ENCODE measurements at regions not wholly inside any gene's neighbourhood (a gene's known extent, or its start where the extent isn't known, plus 50 kb on each side); places are given as distances from the start of the nearest gene placed in this dataset.
A peak's percentile ranks its signal among the peaks of the same experiment; 100 is the strongest.

DNA sequence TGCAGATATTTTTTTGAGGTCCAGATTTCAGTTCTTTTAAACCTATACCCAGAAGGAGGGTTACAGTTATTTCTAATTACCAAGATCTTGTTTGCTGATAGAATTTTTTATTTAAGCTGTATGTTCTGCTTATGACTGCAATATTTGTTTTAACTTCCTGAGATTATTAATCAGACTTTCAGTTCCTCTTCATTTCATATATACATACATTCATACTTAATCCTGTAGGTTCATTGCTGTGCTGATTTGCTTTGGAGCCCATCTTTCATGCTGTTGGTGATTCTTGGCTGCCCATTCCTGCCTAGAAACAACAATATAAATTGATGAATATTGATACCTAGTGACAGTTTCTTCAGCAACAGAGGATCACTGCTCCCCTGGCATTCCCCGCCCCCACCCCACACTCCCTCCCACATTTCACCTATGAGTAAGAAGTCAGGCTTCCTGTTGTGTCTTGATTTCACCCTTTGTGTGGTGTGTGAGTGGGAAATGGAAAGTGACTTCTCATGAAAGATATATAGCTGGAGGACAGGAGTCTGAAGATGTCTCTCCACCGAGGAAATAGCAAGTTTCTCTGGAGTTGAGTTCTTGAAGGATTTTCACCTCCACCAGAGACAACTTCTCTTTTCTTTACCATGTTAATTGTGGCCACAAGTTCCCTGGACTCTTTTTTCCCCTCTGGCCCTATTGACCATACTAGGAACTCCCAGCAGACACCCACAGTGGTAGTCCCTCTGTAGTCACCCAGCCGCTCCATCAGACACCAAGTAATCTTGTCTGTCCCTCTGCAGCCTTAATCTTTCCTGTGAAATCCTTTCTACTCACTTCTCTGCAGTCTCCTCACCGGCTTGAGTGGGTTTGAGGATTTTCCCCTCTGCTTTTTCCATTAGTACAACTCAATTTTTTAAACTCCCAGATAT lies 118.4 kb downstream of the ASB9 start:
- Mint-ChIP-seq H3K27ac (peak overlapping the region; percentile 49), H3K4me3 (no peak overlapping the region), H3K36me3 (ENCODE audit: low read depth) (no peaks in the 10 kb centered on the region), H3K9me3 (no peaks in the 10 kb centered on the region), H3K27me3 (no peaks in the 10 kb centered on the region), H3K4me1 (ENCODE audit: low read depth) (peaks cover 19% of the 10 kb centered on the region)
- ChIA-PET POLR2A (no interaction called here), CTCF (interaction anchor here (0.7 kb wide), 1 partner anchor 8 kb away, joined by 3 read pairs; no protein-coding TSS in a partner anchor)
- Histone ChIP-seq H3K9me3 (ENCODE audit: control insufficient read depth in 1 of 2, insufficient read depth in 1 of 2, low read length in 2 of 2) (no peaks in the 10 kb centered on the region), H3K4me3 (ENCODE audit: low read length) (no peak overlapping the region), H3K36me3 (ENCODE audit: insufficient read depth, low read length) (no peaks in the 10 kb centered on the region), H3K27ac (ENCODE audit: low read depth in 1 of 2, low read length in 2 of 2) (no peak overlapping the region), H3K27me3 (ENCODE audit: control insufficient read depth in 1 of 2, insufficient read depth in 2 of 2, low read length in 2 of 2) (no peaks in the 10 kb centered on the region), H3K4me1 (ENCODE audit: insufficient read depth, low read length) (peaks cover 7% of the 10 kb centered on the region)
- ATAC-seq (ENCODE audit: poor library complexity): peak; percentile 77
- peak in 12 of 14 experiments; percentile 6 to 69 (median 42) for DNase-seq
- intact Hi-C loops (cut with DNase I, micrococcal nuclease): no loop called here
- TF ChIP-seq, protein P1, sequence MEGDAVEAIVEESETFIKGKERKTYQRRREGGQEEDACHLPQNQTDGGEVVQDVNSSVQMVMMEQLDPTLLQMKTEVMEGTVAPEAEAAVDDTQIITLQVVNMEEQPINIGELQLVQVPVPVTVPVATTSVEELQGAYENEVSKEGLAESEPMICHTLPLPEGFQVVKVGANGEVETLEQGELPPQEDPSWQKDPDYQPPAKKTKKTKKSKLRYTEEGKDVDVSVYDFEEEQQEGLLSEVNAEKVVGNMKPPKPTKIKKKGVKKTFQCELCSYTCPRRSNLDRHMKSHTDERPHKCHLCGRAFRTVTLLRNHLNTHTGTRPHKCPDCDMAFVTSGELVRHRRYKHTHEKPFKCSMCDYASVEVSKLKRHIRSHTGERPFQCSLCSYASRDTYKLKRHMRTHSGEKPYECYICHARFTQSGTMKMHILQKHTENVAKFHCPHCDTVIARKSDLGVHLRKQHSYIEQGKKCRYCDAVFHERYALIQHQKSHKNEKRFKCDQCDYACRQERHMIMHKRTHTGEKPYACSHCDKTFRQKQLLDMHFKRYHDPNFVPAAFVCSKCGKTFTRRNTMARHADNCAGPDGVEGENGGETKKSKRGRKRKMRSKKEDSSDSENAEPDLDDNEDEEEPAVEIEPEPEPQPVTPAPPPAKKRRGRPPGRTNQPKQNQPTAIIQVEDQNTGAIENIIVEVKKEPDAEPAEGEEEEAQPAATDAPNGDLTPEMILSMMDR (IDR thresholded peaks at IDR 0.05): no peak

DNA sequence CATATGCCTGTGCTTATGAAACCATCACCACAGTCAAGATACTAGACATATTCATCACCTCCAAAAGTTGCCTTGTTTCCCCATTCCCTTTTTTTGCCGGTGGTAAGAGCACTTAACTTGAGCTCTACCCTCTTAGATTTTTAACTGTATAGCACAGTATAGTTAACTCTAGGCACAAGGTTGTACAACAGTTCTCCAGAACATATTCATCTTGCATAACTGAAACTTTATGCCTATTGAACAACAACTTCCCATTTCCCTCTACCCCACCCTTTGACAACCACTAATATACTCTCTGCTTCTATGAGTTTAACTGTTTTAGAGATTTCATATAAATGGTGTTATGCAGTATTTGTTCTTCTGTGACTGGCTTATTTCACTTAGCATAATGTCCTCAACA lies 119.3 kb downstream of the ASB9 start:
- Mint-ChIP-seq H3K4me3 (no peak overlapping the region), H3K4me1 (ENCODE audit: low read depth) (peaks cover 19% of the 10 kb centered on the region)

DNA sequence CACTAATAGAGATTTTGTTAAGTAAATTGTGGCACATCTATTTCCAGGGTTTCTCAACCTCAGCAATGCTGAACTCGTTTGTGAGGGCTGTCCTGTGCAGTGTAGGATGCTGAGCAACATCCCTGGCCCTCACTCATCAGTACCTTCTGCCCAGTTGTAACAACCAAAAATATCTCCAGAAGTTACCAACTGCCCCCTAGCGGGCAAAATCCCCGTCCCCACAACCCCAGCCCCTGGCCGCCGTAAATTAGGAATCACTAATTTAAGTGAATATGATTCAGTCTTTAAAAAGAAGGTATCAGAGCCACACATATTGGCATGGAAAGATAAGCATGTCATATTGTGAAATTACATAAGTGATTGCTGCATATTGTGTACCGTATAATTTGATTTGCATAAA lies 123.4 kb downstream of the ASB9 start:
- POLR2A ChIA-PET: no interaction called here
- CTCF ChIA-PET: no interaction called here
- Histone ChIP-seq H3K36me3 (ENCODE audit: insufficient read depth, low read length) (no peaks in the 10 kb centered on the region), H3K4me1 (ENCODE audit: insufficient read depth, low read length) (peaks cover 8% of the 10 kb centered on the region), H3K27ac (ENCODE audit: low read depth in 1 of 2, low read length in 2 of 2) (no peak overlapping the region), H3K27me3 (ENCODE audit: control insufficient read depth in 1 of 2, insufficient read depth in 2 of 2, low read length in 2 of 2) (no peaks in the 10 kb centered on the region), H3K4me3 (ENCODE audit: low read length) (no peak overlapping the region), H3K9me3 (ENCODE audit: control insufficient read depth in 1 of 2, insufficient read depth in 1 of 2, low read length in 2 of 2) (no peaks in the 10 kb centered on the region)
- Mint-ChIP-seq H3K4me3 (no peak overlapping the region), H3K27ac (no peak overlapping the region), H3K27me3 (no peaks in the 10 kb centered on the region), H3K9me3 (no peaks in the 10 kb centered on the region), H3K4me1 (ENCODE audit: low read depth) (peaks cover 29% of the 10 kb centered on the region), H3K36me3 (ENCODE audit: low read depth) (no peaks in the 10 kb centered on the region)
- DNase-seq: peak in 4 of 14 experiments; percentile 0 to 39 (median 18)
- TF ChIP-seq, protein P1 (IDR thresholded peaks at IDR 0.05): peak; percentile 27
- intact Hi-C loops (cut with DNase I, micrococcal nuclease): loop anchor here in 1 of 2 experiments (10.0 kb wide), 1 partner anchor 1642 kb away; no protein-coding TSS in a partner anchor
- no peak for ATAC-seq (ENCODE audit: poor library complexity)

More for the DNA sequence above, 119.3 kb downstream of the ASB9 start:
- CTCF ChIA-PET: no interaction called here
- H3K27ac Mint-ChIP-seq: no peak overlapping the region
- Histone ChIP-seq H3K27me3 (ENCODE audit: control insufficient read depth in 1 of 2, insufficient read depth in 2 of 2, low read length in 2 of 2) (no peaks in the 10 kb centered on the region), H3K36me3 (ENCODE audit: insufficient read depth, low read length) (no peaks in the 10 kb centered on the region), H3K9me3 (ENCODE audit: control insufficient read depth in 1 of 2, insufficient read depth in 1 of 2, low read length in 2 of 2) (no peaks in the 10 kb centered on the region), H3K27ac (ENCODE audit: low read depth in 1 of 2, low read length in 2 of 2) (no peak overlapping the region), H3K4me3 (ENCODE audit: low read length) (no peak overlapping the region), H3K4me1 (ENCODE audit: insufficient read depth, low read length) (peaks cover 7% of the 10 kb centered on the region)
- DNase-seq: no peak
- no peak for ATAC-seq (ENCODE audit: poor library complexity)
- H3K27me3 Mint-ChIP-seq: no peaks in the 10 kb centered on the region
- no peaks in the 10 kb centered on the region for H3K36me3 Mint-ChIP-seq (ENCODE audit: low read depth)
- no peaks in the 10 kb centered on the region for H3K9me3 Mint-ChIP-seq
- intact Hi-C loops (cut with DNase I, micrococcal nuclease): no loop called here
- POLR2A ChIA-PET: no interaction called here
- TF ChIP-seq, protein P1 (IDR thresholded peaks at IDR 0.05): no peak

Data from CD4-positive, alpha-beta T cell (primary cell).